DOHH2 (cell line): ENCODE measurements at regions not wholly inside any gene's neighbourhood (a gene's known extent, or its start where the extent isn't known, plus 50 kb on each side); places are given as distances from the start of the nearest gene placed in this dataset.

Experiments
- CTCF ChIP-seq: fragments of 200-600 bp; sonication (generic); IDR thresholded peaks from one replicate; pipeline ENCODE4 v1.5.1; 2014; ENCODE audit warnings: antibody characterized with exemption, mild to moderate bottlenecking, low read depth, low read length; ENCODE audit not compliant: poor library complexity, severe bottlenecking
- EZH2phosphoT487 ChIP-seq: fragments of 200-600 bp; sonication (generic); IDR thresholded peaks from 2 replicates; pipeline ENCODE4 v1.6.1; 2017; ENCODE audit warnings: borderline replicate concordance, mild to moderate bottlenecking, antibody characterized with exemption, low read length, moderate library complexity, mixed read lengths

GRCh38 chr6:110530671-110531070, 54.3 kb upstream of the SLC22A16 start:
- TF ChIP-seq CTCF (no peak), EZH2phosphoT487 (no peak)
